IMR-90 (cell line): ENCODE measurements at regions not wholly inside any gene's neighbourhood (a gene's known extent, or its start where the extent isn't known, plus 50 kb on each side); places are given as distances from the start of the nearest gene placed in this dataset.

Experiments used
- ATAC-seq: fragments of 200-7000 bp; cut with Tn5 transposase; 2 replicates; pipeline ENCODE4 v1.9.1; 2020; ENCODE audit warnings: low read depth, mild to moderate bottlenecking, moderate library complexity
- BruUV-seq: library from RNA; stranded (reverse); fragments of 400-500 nt; replicated peaks from 2 replicates; lab custom pipeline; 2021; lab: Mats Ljungman, UMichigan
- CTCF ChIA-PET: fragments of 300-600 bp; formaldehyde crosslinking; extraction: SDS; loops from one replicate; lab custom pipeline; 2021; ENCODE audit warnings: antibody characterized with exemption; lab: Yijun Ruan, JAX
- POLR2A ChIA-PET: fragments of 300-600 bp; sonication (Branson Sonifier 250); formaldehyde crosslinking; loops from one replicate; lab custom pipeline; 2022; ENCODE audit warnings: antibody characterized with exemption; ENCODE audit not compliant: unreplicated experiment; lab: Charles Lee
- DNase-seq: peaks from one replicate; pipeline ENCODE4 v3.0.0; 2013
- H2AFZ ChIP-seq: replicated peaks from 2 replicates; pipeline ENCODE3; 2013; ENCODE audit warnings: low read length, mild to moderate bottlenecking; ENCODE audit not compliant: poor library complexity
- H2AK5ac ChIP-seq: 2 replicates; pipeline ENCODE4 v1.6.1; 2013; ENCODE audit warnings: low read depth, low read length, inconsistent platforms
- H2AK9ac ChIP-seq: replicated peaks from 2 replicates; pipeline ENCODE3; 2013; ENCODE audit warnings: mild to moderate bottlenecking, low read depth, low read length, moderate library complexity; ENCODE audit not compliant: poor library complexity
- H2BK120ac ChIP-seq: 2 replicates; pipeline ENCODE4 v1.6.1; 2013; ENCODE audit warnings: low read depth, low read length, inconsistent platforms
- H2BK15ac ChIP-seq: 3 replicates; pipeline ENCODE4 v1.6.1; 2013; ENCODE audit warnings: low read depth, low read length, inconsistent platforms
- H2BK20ac ChIP-seq: 2 replicates; pipeline ENCODE4 v1.6.1; 2013; ENCODE audit warnings: low read depth, mild to moderate bottlenecking, inconsistent platforms, low read length, moderate library complexity
- H2BK5ac ChIP-seq: 2 replicates; pipeline ENCODE4 v1.6.1; 2013; ENCODE audit warnings: mild to moderate bottlenecking, low read depth, low read length, inconsistent platforms; ENCODE audit not compliant: poor library complexity, severe bottlenecking
- H3K14ac ChIP-seq: replicated peaks from 2 replicates; pipeline ENCODE4 v1.6.1; 2013; ENCODE audit warnings: low read depth, low read length, inconsistent platforms
- H3K18ac ChIP-seq: 2 replicates; pipeline ENCODE4 v1.6.1; 2013; ENCODE audit warnings: low read depth, low read length, control low read depth
- H3K23ac ChIP-seq: 2 replicates; pipeline ENCODE4 v1.6.1; 2013; ENCODE audit warnings: low read depth, low read length, inconsistent platforms
- H3K27ac ChIP-seq: 2 replicates; pipeline ENCODE4 v1.5.1; 2013; ENCODE audit warnings: mild to moderate bottlenecking, control low read depth, low read length; ENCODE audit not compliant: insufficient read depth
- H3K27me3 ChIP-seq: 2 replicates; pipeline ENCODE4 v1.6.1; 2013; ENCODE audit warnings: low read length; ENCODE audit not compliant: control insufficient read depth, insufficient read depth
- H3K36me3 ChIP-seq: 2 replicates; pipeline ENCODE4 v1.6.1; 2013; ENCODE audit warnings: low read length, mixed read lengths; ENCODE audit not compliant: control insufficient read depth, insufficient read depth
- H3K4ac ChIP-seq: 2 replicates; pipeline ENCODE4 v1.6.1; 2013; ENCODE audit warnings: low read depth, low read length, inconsistent platforms
- H3K4me1 ChIP-seq: 2 replicates; pipeline ENCODE4 v1.6.1; 2013; ENCODE audit warnings: low read length, mixed read lengths; ENCODE audit not compliant: control insufficient read depth, insufficient read depth
- H3K4me2 ChIP-seq: 2 replicates; pipeline ENCODE4 v1.6.1; 2013; ENCODE audit warnings: low read depth, mild to moderate bottlenecking, control low read depth, low read length, moderate library complexity
- H3K4me3 ChIP-seq: 2 replicates; pipeline ENCODE4 v1.5.1; 2013; ENCODE audit warnings: low read depth, mild to moderate bottlenecking, control low read depth, low read length, moderate library complexity; ENCODE audit not compliant: insufficient read depth
- H3K56ac ChIP-seq: 2 replicates; pipeline ENCODE4 v1.6.1; 2013; ENCODE audit warnings: low read length, inconsistent platforms; ENCODE audit not compliant: insufficient read depth; ENCODE audit errors: extremely low read depth
- H3K79me1 ChIP-seq, 2 experiments: 2 replicates each; pipeline ENCODE4 v1.6.1; 2013; ENCODE audit warnings: low read length in 2 of 2, inconsistent platforms in 1 of 2, low read depth in 1 of 2
- H3K9ac ChIP-seq: 2 replicates; pipeline ENCODE4 v1.6.1; 2013; ENCODE audit warnings: low read depth, low read length, control low read depth
- H3K9me1 ChIP-seq: 2 replicates; pipeline ENCODE4 v1.6.1; 2013; ENCODE audit warnings: low read length, inconsistent platforms; ENCODE audit not compliant: insufficient read depth
- H3K9me3 ChIP-seq: 2 replicates; pipeline ENCODE4 v1.6.1; 2013; ENCODE audit warnings: low read length; ENCODE audit not compliant: control insufficient read depth, insufficient read depth
- H4K20me1 ChIP-seq: 2 replicates; pipeline ENCODE4 v1.6.1; 2013; ENCODE audit warnings: low read length, inconsistent platforms; ENCODE audit not compliant: insufficient read depth
- H4K5ac ChIP-seq: 2 replicates; pipeline ENCODE4 v1.6.1; 2013; ENCODE audit warnings: mild to moderate bottlenecking, low read depth, low read length, control low read depth
- H4K8ac ChIP-seq, 2 experiments: 2 replicates each; pipeline ENCODE4 v1.6.1; 2013; ENCODE audit warnings: low read depth in 2 of 2, low read length in 2 of 2, control low read depth in 1 of 2, inconsistent platforms in 1 of 2
- H4K91ac ChIP-seq: 2 replicates; pipeline ENCODE4 v1.6.1; 2013; ENCODE audit warnings: low read depth, low read length, inconsistent platforms; ENCODE audit not compliant: insufficient read depth
- BHLHE40 ChIP-seq: fragments of 150-350 bp; IDR thresholded peaks from 2 replicates; pipeline ENCODE4 v1.6.1; 2016; ENCODE audit warnings: mild to moderate bottlenecking, low read depth, low read length
- CEBPB ChIP-seq: IDR thresholded peaks from 2 replicates; pipeline ENCODE4 v1.6.1; 2012; ENCODE audit warnings: low read depth, low read length, improper control_type of control experiment
- CHD1 ChIP-seq: IDR thresholded peaks from 2 replicates; pipeline ENCODE4 v1.6.1; 2012; ENCODE audit warnings: low read depth, low read length, improper control_type of control experiment
- CTCF ChIP-seq: conservative IDR thresholded peaks from 2 replicates; pipeline ENCODE4 v1.5.1; 2012; ENCODE audit warnings: mild to moderate bottlenecking, low read depth, low read length, improper control_type of control experiment
- FOS ChIP-seq: fragments of 150-350 bp; IDR thresholded peaks from 2 replicates; pipeline ENCODE4 v1.6.1; 2016; ENCODE audit warnings: low read depth, low read length
- MAFK ChIP-seq: IDR thresholded peaks from 2 replicates; pipeline ENCODE4 v1.6.1; 2012; ENCODE audit warnings: low read depth, low read length, improper control_type of control experiment
- MXI1 ChIP-seq: IDR thresholded peaks from 2 replicates; pipeline ENCODE4 v1.6.1; 2012; ENCODE audit warnings: low read depth, mild to moderate bottlenecking, low read length, moderate library complexity, borderline replicate concordance
- NFE2L2 ChIP-seq: fragments of 150-350 bp; IDR thresholded peaks from 2 replicates; pipeline ENCODE4 v1.6.1; 2016; ENCODE audit warnings: low read depth, mild to moderate bottlenecking, low read length
- RAD21 ChIP-seq: IDR thresholded peaks from 2 replicates; pipeline ENCODE4 v1.6.1; 2012; ENCODE audit warnings: low read length, improper control_type of control experiment
- RFX5 ChIP-seq: IDR thresholded peaks from 2 replicates; pipeline ENCODE4 v1.8.0; 2012; ENCODE audit warnings: low read depth, mild to moderate bottlenecking, low read length, moderate library complexity
- SMC3 ChIP-seq: fragments of 150-350 bp; IDR thresholded peaks from 2 replicates; pipeline ENCODE4 v1.6.1; 2016; ENCODE audit warnings: low read depth, mild to moderate bottlenecking, antibody characterized with exemption, low read length, moderate library complexity
- USF2 ChIP-seq: fragments of 150-350 bp; IDR thresholded peaks from 2 replicates; pipeline ENCODE4 v1.6.1; 2017; ENCODE audit warnings: mild to moderate bottlenecking, antibody characterized with exemption, low read length, low read depth
- WGBS, 2 experiments: methylation state at CpG; one replicate each; pipeline versions ENCODE4 v1.1.5 to v1.1.7; 2013; ENCODE audit warnings: missing lambda C conversion rate in 2 of 2; ENCODE audit not compliant: insufficient read length in 1 of 2; ENCODE audit errors: extremely low coverage in 2 of 2; 5-methylcytosine and 5-hydroxymethylcytosine counted together
- dilution Hi-C: fragments of 300-500 bp; cut with HindIII; formaldehyde crosslinking; loops from one replicate; pipeline ENCODE4 v1.14.3; 2018; ENCODE audit warnings: low sequenced_read_pairs; ENCODE audit not compliant: unreplicated experiment
- in situ Hi-C: fragments of 300-500 bp; cut with MboI; formaldehyde crosslinking; loops from 3 replicates; pipeline ENCODE4 v1.14.3; 2019; ENCODE audit warnings: low sequenced_read_pairs, inconsistent platforms, mixed read lengths
- intact Hi-C: fragments of 100-400 bp; cut with micrococcal nuclease; formaldehyde crosslinking; loops from 2 replicates; pipeline ENCODE4 v1.10.0; 2022
- TF ChIP-seq, protein P1 (sequence below): fragments of 150-350 bp; IDR thresholded peaks from 2 replicates; pipeline ENCODE4 v1.6.1; 2016; ENCODE audit warnings: low read depth, mild to moderate bottlenecking, low read length, moderate library complexity, borderline replicate concordance

- TF ChIP-seq MXI1 (no peak), CHD1 (no peak), FOS (no peak), MAFK (no peak), CTCF (no peak), USF2 (no peak), NFE2L2 (no peak), BHLHE40 (no peak), CEBPB (no peak), RAD21 (no peak), SMC3 (no peak), RFX5 (no peak)
- TF ChIP-seq, protein P1, sequence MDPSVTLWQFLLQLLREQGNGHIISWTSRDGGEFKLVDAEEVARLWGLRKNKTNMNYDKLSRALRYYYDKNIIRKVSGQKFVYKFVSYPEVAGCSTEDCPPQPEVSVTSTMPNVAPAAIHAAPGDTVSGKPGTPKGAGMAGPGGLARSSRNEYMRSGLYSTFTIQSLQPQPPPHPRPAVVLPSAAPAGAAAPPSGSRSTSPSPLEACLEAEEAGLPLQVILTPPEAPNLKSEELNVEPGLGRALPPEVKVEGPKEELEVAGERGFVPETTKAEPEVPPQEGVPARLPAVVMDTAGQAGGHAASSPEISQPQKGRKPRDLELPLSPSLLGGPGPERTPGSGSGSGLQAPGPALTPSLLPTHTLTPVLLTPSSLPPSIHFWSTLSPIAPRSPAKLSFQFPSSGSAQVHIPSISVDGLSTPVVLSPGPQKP: no peak
- no peak for ATAC-seq
- dilution Hi-C loops: no loop called here
- ChIA-PET CTCF (no interaction called here), POLR2A (no interaction called here)
- H3K27ac ChIP-seq: no peak overlapping the region
- no peak overlapping the region for H3K14ac ChIP-seq
- H3K4ac ChIP-seq: no peak overlapping the region
- H3K56ac ChIP-seq: no peak overlapping the region
- no peak overlapping the region for H2BK5ac ChIP-seq
- H3K4me2 ChIP-seq: no peak overlapping the region
- intact Hi-C loops: no loop called here
- H3K23ac ChIP-seq: no peak overlapping the region
- H4K5ac ChIP-seq: no peak overlapping the region
- no peaks in the 10 kb centered on the region; the same call in 1 of the 2 replicates for H3K9me3 ChIP-seq
- no peak overlapping the region for H2BK120ac ChIP-seq
- H4K20me1 ChIP-seq: no peaks in the 10 kb centered on the region
- H3K18ac ChIP-seq: no peak overlapping the region
- no peaks in the 10 kb centered on the region for H3K36me3 ChIP-seq
- no peak overlapping the region for H2BK15ac ChIP-seq
- in situ Hi-C loops: no loop called here
- H4K91ac ChIP-seq: no peak overlapping the region
- DNase-seq: no peak
- no peak overlapping the region for H2AK5ac ChIP-seq
- no peak overlapping the region for H2BK20ac ChIP-seq
- no peak overlapping the region for H4K8ac ChIP-seq
- BruUV-seq: no TSS peak
- no peak overlapping the region for H3K4me3 ChIP-seq
- peaks cover 11% of the 10 kb centered on the region for H3K27me3 ChIP-seq
- H3K9me1 ChIP-seq: no peaks in the 10 kb centered on the region
- H2AFZ ChIP-seq: no peak overlapping the region
- H3K79me1 ChIP-seq: no peaks in the 10 kb centered on the region
- H2AK9ac ChIP-seq: no peak overlapping the region
- H3K4me1 ChIP-seq: no peaks in the 10 kb centered on the region
- H3K9ac ChIP-seq: no peak overlapping the region
- WGBS, 2 experiments: 50% methylated on average over 1 of the region's 7 CpGs; no CpG with 5 or more reads in 1 of the 2 experiments
Observed at GRCh38 chr9:99465231-99465907, 243.3 kb downstream of the SEC61B start.
